ENCODE measurements at regions not wholly inside any gene's neighbourhood (a gene's known extent, or its start where the extent isn't known, plus 50 kb on each side); places are given as distances from the start of the nearest gene placed in this dataset.

DNA sequence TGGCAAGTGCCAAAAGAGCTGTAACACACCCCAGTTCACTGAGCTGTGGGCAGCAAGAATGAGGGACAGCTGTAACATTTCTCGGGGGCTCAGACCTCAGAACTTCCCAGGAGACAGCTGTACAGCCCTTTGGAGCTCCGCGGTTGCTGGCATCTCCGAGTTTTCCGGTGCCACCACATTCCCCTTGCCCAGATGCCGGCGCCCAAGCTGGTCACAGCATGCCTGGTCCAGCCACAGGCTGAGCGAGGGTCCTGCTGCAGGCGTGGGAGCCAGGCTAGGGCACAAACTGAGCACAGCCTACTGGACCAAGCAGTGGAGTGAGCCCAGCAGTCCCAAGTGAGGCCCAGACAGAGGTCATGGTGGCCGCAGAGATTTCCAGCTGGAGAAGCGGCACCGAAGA, 797.7 kb upstream of the EDIL3 start:
- H3K9me3 Mint-ChIP-seq: no peaks in the 10 kb centered on the region
- no peak overlapping the region for H3K27ac Mint-ChIP-seq

GRCh38 chr5:85204289-85204688, 819.6 kb upstream of the EDIL3 start:
- H3K36me3 ChIP-seq (ENCODE audit: control insufficient read depth, insufficient read depth, low read length): no peaks in the 10 kb centered on the region
- TF ChIP-seq, protein P1, sequence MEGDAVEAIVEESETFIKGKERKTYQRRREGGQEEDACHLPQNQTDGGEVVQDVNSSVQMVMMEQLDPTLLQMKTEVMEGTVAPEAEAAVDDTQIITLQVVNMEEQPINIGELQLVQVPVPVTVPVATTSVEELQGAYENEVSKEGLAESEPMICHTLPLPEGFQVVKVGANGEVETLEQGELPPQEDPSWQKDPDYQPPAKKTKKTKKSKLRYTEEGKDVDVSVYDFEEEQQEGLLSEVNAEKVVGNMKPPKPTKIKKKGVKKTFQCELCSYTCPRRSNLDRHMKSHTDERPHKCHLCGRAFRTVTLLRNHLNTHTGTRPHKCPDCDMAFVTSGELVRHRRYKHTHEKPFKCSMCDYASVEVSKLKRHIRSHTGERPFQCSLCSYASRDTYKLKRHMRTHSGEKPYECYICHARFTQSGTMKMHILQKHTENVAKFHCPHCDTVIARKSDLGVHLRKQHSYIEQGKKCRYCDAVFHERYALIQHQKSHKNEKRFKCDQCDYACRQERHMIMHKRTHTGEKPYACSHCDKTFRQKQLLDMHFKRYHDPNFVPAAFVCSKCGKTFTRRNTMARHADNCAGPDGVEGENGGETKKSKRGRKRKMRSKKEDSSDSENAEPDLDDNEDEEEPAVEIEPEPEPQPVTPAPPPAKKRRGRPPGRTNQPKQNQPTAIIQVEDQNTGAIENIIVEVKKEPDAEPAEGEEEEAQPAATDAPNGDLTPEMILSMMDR (conservative IDR thresholded peaks at IDR 0.05): no peak
- Mint-ChIP-seq H3K9me3 (no peaks in the 10 kb centered on the region), H3K36me3 (ENCODE audit: low read depth) (no peaks in the 10 kb centered on the region), H3K27me3 (ENCODE audit: insufficient read depth) (no peaks in the 10 kb centered on the region), H3K27ac (no peak overlapping the region), H3K4me3 (no peak overlapping the region), H3K4me1 (no peaks in the 10 kb centered on the region)
- no peak overlapping the region for H3K27ac ChIP-seq (ENCODE audit: low read depth, low read length)
- H3K4me1 ChIP-seq (ENCODE audit: control insufficient read depth, insufficient read depth, low read length): no peaks in the 10 kb centered on the region
- no peak overlapping the region for H3K4me3 ChIP-seq (ENCODE audit: low read length)
- WGBS, 2 experiments (ENCODE audit: insufficient coverage in 1 of 2, insufficient read length in 1 of 2): 83 to 89% methylated on average over 1 to 11 of the region's 11 CpGs
- DNase-seq: no peak
- H3K27me3 ChIP-seq (ENCODE audit: control insufficient read depth, insufficient read depth, low read length, poor library complexity, severe bottlenecking): no peaks in the 10 kb centered on the region
- H3K9ac ChIP-seq (ENCODE audit: extremely low read depth, low read length, poor library complexity, severe bottlenecking): no peak overlapping the region
- no peaks in the 10 kb centered on the region for H3K9me3 ChIP-seq (ENCODE audit: control insufficient read depth, low read length)

More for the DNA sequence above, 797.7 kb upstream of the EDIL3 start:
- H3K36me3 Mint-ChIP-seq (ENCODE audit: low read depth): no peaks in the 10 kb centered on the region
- no peaks in the 10 kb centered on the region for H3K4me1 ChIP-seq (ENCODE audit: control insufficient read depth, insufficient read depth, low read length)
- no peak overlapping the region for H3K4me3 ChIP-seq (ENCODE audit: low read length)
- H3K4me3 Mint-ChIP-seq: no peak overlapping the region
- TF ChIP-seq, protein P1 (conservative IDR thresholded peaks at IDR 0.05): no peak
- no peaks in the 10 kb centered on the region for H3K9me3 ChIP-seq (ENCODE audit: control insufficient read depth, low read length)
- H3K36me3 ChIP-seq (ENCODE audit: control insufficient read depth, insufficient read depth, low read length): no peaks in the 10 kb centered on the region
- no peak overlapping the region for H3K9ac ChIP-seq (ENCODE audit: extremely low read depth, low read length, poor library complexity, severe bottlenecking)
- no peaks in the 10 kb centered on the region for H3K27me3 ChIP-seq (ENCODE audit: control insufficient read depth, insufficient read depth, low read length, poor library complexity, severe bottlenecking)
- 89 to 95% methylated on average over 5 to 12 of the region's 12 CpGs for WGBS, 2 experiments (ENCODE audit: insufficient coverage in 1 of 2, insufficient read length in 1 of 2)
- H3K27me3 Mint-ChIP-seq (ENCODE audit: insufficient read depth): no peaks in the 10 kb centered on the region
- H3K27ac ChIP-seq (ENCODE audit: low read depth, low read length): no peak overlapping the region
- no peak for DNase-seq
- H3K4me1 Mint-ChIP-seq: no peaks in the 10 kb centered on the region

DNA sequence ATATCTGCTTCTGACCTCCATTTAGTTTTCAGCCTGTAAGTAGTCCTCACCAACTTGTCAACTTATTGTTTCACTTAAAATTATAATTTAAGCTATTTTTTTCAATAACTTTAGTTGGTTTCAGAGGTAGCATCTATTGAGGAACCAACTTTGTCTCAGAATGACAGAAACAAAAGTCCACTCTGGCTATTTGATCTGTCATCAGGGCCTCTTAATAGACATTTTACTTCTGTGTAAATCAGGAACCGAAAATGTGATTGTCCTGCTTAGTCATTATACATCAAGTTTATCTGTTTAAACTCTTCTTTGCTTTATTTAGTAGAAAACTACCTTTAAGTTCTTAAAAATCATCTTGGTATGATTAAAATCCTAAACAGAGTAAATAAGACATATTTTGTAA, 820.8 kb upstream of the EDIL3 start:
- Histone ChIP-seq H3K4me1 (ENCODE audit: control insufficient read depth, insufficient read depth, low read length) (no peaks in the 10 kb centered on the region), H3K27me3 (ENCODE audit: control insufficient read depth, insufficient read depth, low read length, poor library complexity, severe bottlenecking) (no peaks in the 10 kb centered on the region), H3K9ac (ENCODE audit: extremely low read depth, low read length, poor library complexity, severe bottlenecking) (no peak overlapping the region), H3K36me3 (ENCODE audit: control insufficient read depth, insufficient read depth, low read length) (no peaks in the 10 kb centered on the region), H3K4me3 (ENCODE audit: low read length) (no peak overlapping the region), H3K27ac (ENCODE audit: low read depth, low read length) (no peak overlapping the region), H3K9me3 (ENCODE audit: control insufficient read depth, low read length) (no peaks in the 10 kb centered on the region)
- 100% methylated on average over 1 of the region's 1 CpG; no CpG with 5 or more reads in 1 of the 2 experiments for WGBS, 2 experiments (ENCODE audit: insufficient coverage in 1 of 2, insufficient read length in 1 of 2)
- no peaks in the 10 kb centered on the region for H3K36me3 Mint-ChIP-seq (ENCODE audit: low read depth)
- no peak overlapping the region for H3K4me3 Mint-ChIP-seq
- H3K4me1 Mint-ChIP-seq: no peaks in the 10 kb centered on the region
- no peaks in the 10 kb centered on the region for H3K9me3 Mint-ChIP-seq
- H3K27me3 Mint-ChIP-seq (ENCODE audit: insufficient read depth): no peaks in the 10 kb centered on the region
- H3K27ac Mint-ChIP-seq: no peak overlapping the region
- TF ChIP-seq, protein P1 (conservative IDR thresholded peaks at IDR 0.05): no peak
- no peak for DNase-seq
